Esophagus squamous epithelium (tissue), 4 donors: ENCODE measurements at regions not wholly inside any gene's neighbourhood (a gene's known extent, or its start where the extent isn't known, plus 50 kb on each side); places are given as distances from the start of the nearest gene placed in this dataset.

Source experiments
- POLR2A ChIP-seq, 4 donors: fragments of 450-650 bp; IDR thresholded peaks; one replicate each; pipeline ENCODE4 v1.6.1; 2017; ENCODE audit warnings: antibody characterized with exemption in 4 of 4, mild to moderate bottlenecking in 4 of 4, moderate library complexity in 3 of 4
- TF ChIP-seq, protein P1 (sequence below), 6 experiments: fragments of 450-650 bp in 4 of 6; fragments of 200-600 bp in 2 of 6; sonication (generic) in 2 of 6; IDR thresholded peaks; one replicate each; pipeline ENCODE4 v1.5.1; 2016 to 2019; ENCODE audit warnings: antibody characterized with exemption in 6 of 6, mild to moderate bottlenecking in 4 of 6, moderate library complexity in 4 of 6

DNA sequence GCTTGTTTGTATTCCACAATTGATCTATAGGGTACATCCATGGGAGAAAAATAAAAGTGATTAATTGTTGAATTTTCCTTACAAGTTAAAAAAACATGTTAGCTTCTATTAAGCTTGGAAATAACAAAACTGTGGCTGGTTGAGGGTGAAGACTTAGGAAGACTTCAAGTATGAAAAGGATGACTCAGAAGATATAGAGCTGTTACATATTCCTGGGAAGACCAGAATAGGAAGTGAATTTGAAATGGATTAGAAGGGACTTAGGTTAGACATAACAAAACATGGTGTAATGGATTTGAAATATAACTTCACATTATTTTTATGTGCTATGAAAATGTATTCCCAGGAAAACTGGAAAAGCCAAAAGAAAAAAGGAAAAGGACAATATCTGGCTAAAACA is 732.2 kb downstream of the HDGFL1 start:
- TF ChIP-seq, protein P1, sequence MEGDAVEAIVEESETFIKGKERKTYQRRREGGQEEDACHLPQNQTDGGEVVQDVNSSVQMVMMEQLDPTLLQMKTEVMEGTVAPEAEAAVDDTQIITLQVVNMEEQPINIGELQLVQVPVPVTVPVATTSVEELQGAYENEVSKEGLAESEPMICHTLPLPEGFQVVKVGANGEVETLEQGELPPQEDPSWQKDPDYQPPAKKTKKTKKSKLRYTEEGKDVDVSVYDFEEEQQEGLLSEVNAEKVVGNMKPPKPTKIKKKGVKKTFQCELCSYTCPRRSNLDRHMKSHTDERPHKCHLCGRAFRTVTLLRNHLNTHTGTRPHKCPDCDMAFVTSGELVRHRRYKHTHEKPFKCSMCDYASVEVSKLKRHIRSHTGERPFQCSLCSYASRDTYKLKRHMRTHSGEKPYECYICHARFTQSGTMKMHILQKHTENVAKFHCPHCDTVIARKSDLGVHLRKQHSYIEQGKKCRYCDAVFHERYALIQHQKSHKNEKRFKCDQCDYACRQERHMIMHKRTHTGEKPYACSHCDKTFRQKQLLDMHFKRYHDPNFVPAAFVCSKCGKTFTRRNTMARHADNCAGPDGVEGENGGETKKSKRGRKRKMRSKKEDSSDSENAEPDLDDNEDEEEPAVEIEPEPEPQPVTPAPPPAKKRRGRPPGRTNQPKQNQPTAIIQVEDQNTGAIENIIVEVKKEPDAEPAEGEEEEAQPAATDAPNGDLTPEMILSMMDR (IDR thresholded peaks at IDR 0.05): no peak
- no peak for TF ChIP-seq POLR2A (IDR thresholded peaks at IDR 0.05)
